ENCODE measurements at regions not wholly inside any gene's neighbourhood (a gene's known extent, or its start where the extent isn't known, plus 50 kb on each side); places are given as distances from the start of the nearest gene placed in this dataset.

DNA sequence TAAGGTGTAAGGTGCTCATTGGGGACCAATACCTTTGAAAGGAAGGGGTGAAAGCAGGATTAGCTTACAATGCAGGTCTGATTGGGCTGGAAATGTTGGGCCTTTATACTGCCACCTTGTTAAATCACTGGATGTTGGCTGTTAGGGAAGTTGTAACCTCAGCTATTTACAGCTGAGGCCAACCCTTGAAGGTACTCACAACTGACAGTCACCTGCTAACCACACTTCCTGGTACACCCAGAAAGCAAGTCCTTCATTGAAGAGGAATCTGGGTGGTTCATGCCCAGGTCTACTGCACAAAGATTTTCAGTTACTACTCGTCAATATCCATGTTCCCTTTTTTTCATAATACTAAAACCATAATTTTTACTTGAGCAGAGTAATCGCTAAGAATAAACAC lies 65.4 kb upstream of the CLDN18 start:
- Histone ChIP-seq H4K20me1 (ENCODE audit: insufficient read depth, low read length) (no peaks in the 10 kb centered on the region), H3K9ac (ENCODE audit: low read length) (no peak overlapping the region), H3K4me2 (ENCODE audit: low read length) (no peak overlapping the region), H3K9me3 (ENCODE audit: insufficient read depth, low read depth, low read length) (no peaks in the 10 kb centered on the region), H3K27me3 (ENCODE audit: insufficient read depth, low read length) (no peaks in the 10 kb centered on the region), H3K36me3 (ENCODE audit: insufficient read depth, low read length) (no peaks in the 10 kb centered on the region), H3K79me2 (ENCODE audit: insufficient read depth, low read length) (no peaks in the 10 kb centered on the region), H2AFZ (ENCODE audit: low read depth, low read length) (no peak overlapping the region), H3K4me3 (ENCODE audit: insufficient read depth, low read depth, low read length) (no peak overlapping the region), H3K4me1 (ENCODE audit: insufficient read depth, low read length) (no peaks in the 10 kb centered on the region), H3K27ac (ENCODE audit: low read depth, low read length) (no peak overlapping the region)
- no peaks in the 10 kb centered on the region for H3K4me1 Mint-ChIP-seq (ENCODE audit: low read depth, unreplicated experiment)
- no peak overlapping the region for H3K27ac Mint-ChIP-seq (ENCODE audit: unreplicated experiment)
- H3K4me3 Mint-ChIP-seq (ENCODE audit: unreplicated experiment): no peak overlapping the region
- H3K27me3 Mint-ChIP-seq (ENCODE audit: low read depth, unreplicated experiment): peaks cover 4% of the 10 kb centered on the region
- no peak for TF ChIP-seq EZH2 (IDR thresholded peaks at IDR 0.05; ENCODE audit: insufficient read depth, low read length)
- no peak for TF ChIP-seq CTCF (IDR thresholded peaks at IDR 0.05; ENCODE audit: insufficient read depth, low read depth, low read length)
- peaks cover 3% of the 10 kb centered on the region for H3K9me3 Mint-ChIP-seq (ENCODE audit: unreplicated experiment)
- H3K36me3 Mint-ChIP-seq (ENCODE audit: low read depth, unreplicated experiment): no peaks in the 10 kb centered on the region
- FAIRE-seq (no peak), DNase-seq (ENCODE audit: low read depth) (no peak)

DNA sequence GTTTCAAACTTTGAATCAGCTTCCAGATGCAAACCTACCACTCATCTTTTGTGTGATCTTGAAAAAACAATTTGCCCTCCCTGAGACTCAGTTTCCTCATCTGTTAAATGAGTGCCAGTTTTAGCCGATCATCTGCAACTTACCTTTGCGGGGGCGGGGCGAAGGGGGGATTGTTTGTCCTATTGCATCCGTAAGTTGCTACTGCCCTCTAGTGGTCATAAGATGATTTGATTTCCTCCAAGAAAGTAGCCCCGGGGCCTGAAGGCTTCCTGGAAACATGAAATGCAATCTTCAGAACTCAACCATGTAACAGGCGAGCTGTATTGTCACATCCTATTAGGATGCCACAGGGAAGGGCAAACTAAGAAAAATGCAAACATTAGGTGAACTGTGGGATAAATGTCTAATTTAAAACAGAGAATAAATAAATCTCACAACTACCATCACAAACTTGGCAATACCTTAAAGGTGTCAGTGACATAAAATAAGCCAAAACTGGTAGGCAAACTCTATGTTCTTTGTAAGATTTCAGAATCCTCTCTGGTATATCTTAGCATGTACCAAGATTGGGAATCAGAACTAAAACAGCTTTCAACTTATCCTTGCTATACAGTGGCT lies 63.5 kb upstream of the CLDN18 start:
- Histone ChIP-seq H3K4me3 (ENCODE audit: insufficient read depth, low read depth, low read length) (no peak overlapping the region), H3K9ac (ENCODE audit: low read length) (no peak overlapping the region), H3K4me1 (ENCODE audit: insufficient read depth, low read length) (no peaks in the 10 kb centered on the region), H3K9me3 (ENCODE audit: insufficient read depth, low read depth, low read length) (no peaks in the 10 kb centered on the region), H3K27me3 (ENCODE audit: insufficient read depth, low read length) (no peaks in the 10 kb centered on the region), H3K27ac (ENCODE audit: low read depth, low read length) (no peak overlapping the region), H3K79me2 (ENCODE audit: insufficient read depth, low read length) (no peaks in the 10 kb centered on the region), H3K4me2 (ENCODE audit: low read length) (no peak overlapping the region), H4K20me1 (ENCODE audit: insufficient read depth, low read length) (no peaks in the 10 kb centered on the region), H2AFZ (ENCODE audit: low read depth, low read length) (no peak overlapping the region), H3K36me3 (ENCODE audit: insufficient read depth, low read length) (no peaks in the 10 kb centered on the region)
- Mint-ChIP-seq H3K27me3 (ENCODE audit: low read depth, unreplicated experiment) (peaks cover 3% of the 10 kb centered on the region), H3K9me3 (ENCODE audit: unreplicated experiment) (peaks cover 5% of the 10 kb centered on the region), H3K4me1 (ENCODE audit: low read depth, unreplicated experiment) (no peaks in the 10 kb centered on the region), H3K27ac (ENCODE audit: unreplicated experiment) (no peak overlapping the region), H3K4me3 (ENCODE audit: unreplicated experiment) (no peak overlapping the region), H3K36me3 (ENCODE audit: low read depth, unreplicated experiment) (no peaks in the 10 kb centered on the region)
- TF ChIP-seq EZH2 (IDR thresholded peaks at IDR 0.05; ENCODE audit: insufficient read depth, low read length) (no peak), CTCF (IDR thresholded peaks at IDR 0.05; ENCODE audit: insufficient read depth, low read depth, low read length) (peak; percentile 55)
- FAIRE-seq: no peak
- peak; percentile 39 for DNase-seq (ENCODE audit: low read depth)

DNA sequence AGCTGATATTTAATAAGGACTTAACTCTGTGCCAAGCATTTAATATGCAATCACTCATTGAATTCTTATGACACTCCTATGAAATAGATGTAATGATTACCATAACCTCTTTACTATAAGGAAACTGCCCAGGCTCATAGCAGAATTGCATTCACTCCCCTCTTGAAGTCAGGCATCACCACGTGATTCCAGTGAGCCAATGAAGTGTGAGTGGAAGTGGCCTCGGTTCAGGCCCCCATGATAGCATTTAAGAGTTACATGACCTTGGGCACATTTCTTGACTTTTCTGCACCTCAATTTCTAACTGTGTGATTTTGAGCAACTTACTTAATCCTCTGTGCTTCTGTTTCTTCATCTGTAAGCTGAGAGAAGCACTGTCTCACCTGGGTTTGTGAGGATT lies 62.8 kb upstream of the CLDN18 start:
- TF ChIP-seq CTCF (IDR thresholded peaks at IDR 0.05; ENCODE audit: insufficient read depth, low read depth, low read length) (no peak), EZH2 (IDR thresholded peaks at IDR 0.05; ENCODE audit: insufficient read depth, low read length) (no peak)
- Mint-ChIP-seq H3K27me3 (ENCODE audit: low read depth, unreplicated experiment) (peaks cover 3% of the 10 kb centered on the region), H3K36me3 (ENCODE audit: low read depth, unreplicated experiment) (no peaks in the 10 kb centered on the region), H3K4me1 (ENCODE audit: low read depth, unreplicated experiment) (no peaks in the 10 kb centered on the region), H3K4me3 (ENCODE audit: unreplicated experiment) (no peak overlapping the region), H3K9me3 (ENCODE audit: unreplicated experiment) (peaks cover 5% of the 10 kb centered on the region), H3K27ac (ENCODE audit: unreplicated experiment) (no peak overlapping the region)
- Histone ChIP-seq H3K9me3 (ENCODE audit: insufficient read depth, low read depth, low read length) (no peaks in the 10 kb centered on the region), H3K27ac (ENCODE audit: low read depth, low read length) (no peak overlapping the region), H3K4me1 (ENCODE audit: insufficient read depth, low read length) (no peaks in the 10 kb centered on the region), H3K36me3 (ENCODE audit: insufficient read depth, low read length) (no peaks in the 10 kb centered on the region), H3K9ac (ENCODE audit: low read length) (no peak overlapping the region), H3K79me2 (ENCODE audit: insufficient read depth, low read length) (no peaks in the 10 kb centered on the region), H3K4me2 (ENCODE audit: low read length) (no peak overlapping the region), H4K20me1 (ENCODE audit: insufficient read depth, low read length) (no peaks in the 10 kb centered on the region), H3K27me3 (ENCODE audit: insufficient read depth, low read length) (no peaks in the 10 kb centered on the region), H3K4me3 (ENCODE audit: insufficient read depth, low read depth, low read length) (no peak overlapping the region), H2AFZ (ENCODE audit: low read depth, low read length) (no peak overlapping the region)
- FAIRE-seq: no peak
- DNase-seq (ENCODE audit: low read depth): no peak
